ENCODE measurements at regions not wholly inside any gene's neighbourhood (a gene's known extent, or its start where the extent isn't known, plus 50 kb on each side); places are given as distances from the start of the nearest gene placed in this dataset.

GRCh38 chr2:193868132-193868531 lies 1673.4 kb upstream of the TMEFF2 start:
- TF ChIP-seq CTCF (IDR thresholded peaks at IDR 0.05) = no peak
- no peak for TF ChIP-seq ZFX (IDR thresholded peaks at IDR 0.05; ENCODE audit: borderline replicate concordance)

Measured in 22Rv1 (cell line).